ENCODE measurements at regions not wholly inside any gene's neighbourhood (a gene's known extent, or its start where the extent isn't known, plus 50 kb on each side); places are given as distances from the start of the nearest gene placed in this dataset.

GRCh38 chr4:96646146-96646545 is 806.3 kb downstream of the PDHA2 start:
- no peaks in the 10 kb centered on the region for H4K20me1 ChIP-seq (replicated peaks; ENCODE audit: insufficient read depth)
- no peak overlapping the region for H3K4me2 ChIP-seq
- Mint-ChIP-seq H3K36me3 (ENCODE audit: low read depth) (no peaks in the 10 kb centered on the region), H3K27ac (no peak overlapping the region), H3K4me3 (no peak overlapping the region), H3K9me3 (peaks cover 6% of the 10 kb centered on the region; the same call in 2 of the 3 replicates), H3K4me1 (peaks cover 5% of the 10 kb centered on the region; the same call in 2 of the 3 replicates), H3K27me3 (ENCODE audit: insufficient read depth, low read depth, poor library complexity) (peaks cover 4% of the 10 kb centered on the region)
- peaks cover 3% of the 10 kb centered on the region for H3K9me2 ChIP-seq (ENCODE audit: insufficient read depth)
- H3K27me3 ChIP-seq (ENCODE audit: insufficient read depth) = no peaks in the 10 kb centered on the region
- H2AFZ ChIP-seq = no peak overlapping the region
- no peak overlapping the region for H3K27ac ChIP-seq (ENCODE audit: low read depth)
- 0 out of 2 replicates have a peak, but pooled peaks cover 5% of the 10 kb centered on the region for H3K36me3 ChIP-seq (ENCODE audit: insufficient read depth)
- no peak for ATAC-seq
- H3K79me2 ChIP-seq (replicated peaks; ENCODE audit: insufficient read depth) = no peaks in the 10 kb centered on the region
- TF ChIP-seq POLR2AphosphoS5 (IDR thresholded peaks at IDR 0.05; ENCODE audit: low read depth) (no peak), ETS1 (IDR thresholded peaks at IDR 0.05) (no peak), NANOG (IDR thresholded peaks at IDR 0.05; ENCODE audit: borderline replicate concordance) (no peak), ZNF462 (CRISPR knock-in tag; IDR thresholded peaks at IDR 0.05) (no peak), ZNF114 (CRISPR knock-in tag; IDR thresholded peaks at IDR 0.05) (no peak), EZH2 (IDR thresholded peaks at IDR 0.05; ENCODE audit: low read depth, unreplicated experiment) (no peak), STAT1 (IDR thresholded peaks at IDR 0.05; ENCODE audit: unreplicated experiment) (no peak), ZNF331 (CRISPR knock-in tag; IDR thresholded peaks at IDR 0.05; ENCODE audit: low read depth) (no peak), EZH2phosphoT487 (IDR thresholded peaks at IDR 0.05; ENCODE audit: unreplicated experiment) (no peak), JUNB (IDR thresholded peaks at IDR 0.05; ENCODE audit: unreplicated experiment) (no peak), CREB1 (CRISPR knock-in tag; IDR thresholded peaks at IDR 0.05; ENCODE audit: low read depth) (no peak)
- no peak for DNase-seq (ENCODE audit: low spot score)
- H3K4me1 ChIP-seq (ENCODE audit: insufficient read depth) = no peaks in the 10 kb centered on the region
- no peak overlapping the region for H3K4me3 ChIP-seq
- H3F3A ChIP-seq (replicated peaks; ENCODE audit: low read depth) = no peaks in the 10 kb centered on the region

Measured in GM23338 (cell line).